ENCODE measurements at regions not wholly inside any gene's neighbourhood (a gene's known extent, or its start where the extent isn't known, plus 50 kb on each side); places are given as distances from the start of the nearest gene placed in this dataset.

- TF ChIP-seq POLR2AphosphoS5 (IDR thresholded peaks at IDR 0.05; ENCODE audit: low read depth, low read length) = no peak
- no peak for TF ChIP-seq FOXP2 (optimal IDR thresholded peaks at IDR 0.05; ENCODE audit: borderline replicate concordance, extremely low read depth, extremely low read length, insufficient read depth)
- TF ChIP-seq TAF1 (IDR thresholded peaks at IDR 0.05; ENCODE audit: borderline replicate concordance, insufficient read depth, low read length) = no peak
- TF ChIP-seq REST (IDR thresholded peaks at IDR 0.05; ENCODE audit: insufficient read depth in 1 of 2, low read depth in 2 of 2, low read length in 2 of 2) = no peak
- TF ChIP-seq SIN3A (IDR thresholded peaks at IDR 0.05; ENCODE audit: borderline replicate concordance, insufficient read depth, low read length) = no peak
Measured at GRCh38 chr11:45431046-45432018, 145.2 kb upstream of the SYT13 start.

- TF ChIP-seq REST (IDR thresholded peaks at IDR 0.05; ENCODE audit: insufficient read depth in 1 of 2, low read depth in 2 of 2, low read length in 2 of 2) (no peak), SIN3A (IDR thresholded peaks at IDR 0.05; ENCODE audit: borderline replicate concordance, insufficient read depth, low read length) (no peak), FOXP2 (optimal IDR thresholded peaks at IDR 0.05; ENCODE audit: borderline replicate concordance, extremely low read depth, extremely low read length, insufficient read depth) (no peak), TAF1 (IDR thresholded peaks at IDR 0.05; ENCODE audit: borderline replicate concordance, insufficient read depth, low read length) (no peak), POLR2AphosphoS5 (IDR thresholded peaks at IDR 0.05; ENCODE audit: low read depth, low read length) (no peak)
Measured at GRCh38 chr11:45430361-45430760, 144.2 kb upstream of the SYT13 start.

- TF ChIP-seq POLR2AphosphoS5 (IDR thresholded peaks at IDR 0.05; ENCODE audit: low read depth, low read length) (no peak), REST (IDR thresholded peaks at IDR 0.05; ENCODE audit: insufficient read depth in 1 of 2, low read depth in 2 of 2, low read length in 2 of 2) (no peak), SIN3A (IDR thresholded peaks at IDR 0.05; ENCODE audit: borderline replicate concordance, insufficient read depth, low read length) (no peak), FOXP2 (optimal IDR thresholded peaks at IDR 0.05; ENCODE audit: borderline replicate concordance, extremely low read depth, extremely low read length, insufficient read depth) (no peak), TAF1 (IDR thresholded peaks at IDR 0.05; ENCODE audit: borderline replicate concordance, insufficient read depth, low read length) (no peak)
Measured at GRCh38 chr11:45429719-45430118, 143.6 kb upstream of the SYT13 start.

- TF ChIP-seq REST (IDR thresholded peaks at IDR 0.05; ENCODE audit: insufficient read depth in 1 of 2, low read depth in 2 of 2, low read length in 2 of 2) (no peak), TAF1 (IDR thresholded peaks at IDR 0.05; ENCODE audit: borderline replicate concordance, insufficient read depth, low read length) (no peak)
Measured at GRCh38 chr11:45428541-45429230, 142.5 kb upstream of the SYT13 start.
